Stimulated activated CD4-positive, alpha-beta T cell treated with anti-CD3 and anti-CD28 coated beads, Interleukin-15, amount 100 ng/mL, for 24 hours (primary cell): ENCODE measurements at regions not wholly inside any gene's neighbourhood (a gene's known extent, or its start where the extent isn't known, plus 50 kb on each side); places are given as distances from the start of the nearest gene placed in this dataset.
"Not testable (repeated sequence)": the region's sequence is repeated elsewhere in the genome, so short reads cannot be mapped to it uniquely, and the experiment has no call there.

ENCODE experiments used
- DNase-seq: peaks from one replicate; pipeline ENCODE4 v3.0.0-alpha.2; 2020

GRCh38 chr12:46084666-46085631 is 94.6 kb upstream of the SCAF11 start:
- no peak for DNase-seq

GRCh38 chr12:46082490-46083200 is 92.3 kb upstream of the SCAF11 start:
- DNase-seq: no peak

- DNase-seq: no peak
These were observed 82.9 kb upstream of the SCAF11 start for GRCh38 chr12:46073321-46073720.

- peak; percentile 74 for DNase-seq
These were observed 81.6 kb upstream of the SCAF11 start for GRCh38 chr12:46071769-46072624.

- no peak for DNase-seq
These were observed 81.0 kb upstream of the SCAF11 start for GRCh38 chr12:46071335-46071734.

- no peak for DNase-seq
These were observed 76.7 kb upstream of the SCAF11 start for GRCh38 chr12:46067094-46067493.

GRCh38 chr12:46065412-46066166 is 75.2 kb upstream of the SCAF11 start:
- DNase-seq: no peak

- no peak for DNase-seq
These were observed 74.2 kb upstream of the SCAF11 start for GRCh38 chr12:46064548-46064947.

- not testable (repeated sequence) for DNase-seq
These were observed 68.3 kb upstream of the SCAF11 start for GRCh38 chr12:46058697-46059096.

- DNase-seq: no peak
These were observed 60.4 kb upstream of the SCAF11 start for GRCh38 chr12:46050805-46051204.

- DNase-seq: no peak
These were observed 59.3 kb upstream of the SCAF11 start for GRCh38 chr12:46049665-46050064.

GRCh38 chr12:46046436-46046835 is 56.1 kb upstream of the SCAF11 start:
- no peak for DNase-seq

- DNase-seq: no peak
These were observed 53.7 kb upstream of the SCAF11 start for GRCh38 chr12:46043972-46044520.
